ENCODE measurements at regions not wholly inside any gene's neighbourhood (a gene's known extent, or its start where the extent isn't known, plus 50 kb on each side); places are given as distances from the start of the nearest gene placed in this dataset.

DNA sequence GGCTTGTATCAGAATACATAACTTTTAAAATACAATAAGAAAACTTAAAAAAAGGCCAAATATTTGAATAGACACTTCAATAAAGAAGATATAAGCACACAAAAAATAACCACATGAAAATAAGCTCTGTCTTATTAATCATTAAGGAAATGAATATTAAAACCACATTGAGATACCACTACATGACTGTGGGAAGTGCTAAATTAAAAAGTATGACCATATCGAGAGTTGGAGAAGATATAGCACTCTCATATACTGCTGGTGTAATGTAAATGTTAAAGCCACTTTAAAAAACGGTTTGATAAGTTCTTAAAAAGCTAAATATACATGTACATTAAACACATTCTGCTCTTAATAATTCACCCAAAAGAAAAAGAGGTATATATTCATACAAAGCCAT lies 104.6 kb upstream of the TRIB2 start:
- whole genome bisulfite sequencing (ENCODE audit: insufficient coverage) = no CpG with 5 or more reads among the region's 2 CpGs
- no peaks in the 10 kb centered on the region for H3K36me3 ChIP-seq (ENCODE audit: control insufficient read depth, insufficient read depth, low read length)
- no peak for DNase-seq (ENCODE audit: low read depth in 4 of 6, low spot score in 6 of 6)

DNA sequence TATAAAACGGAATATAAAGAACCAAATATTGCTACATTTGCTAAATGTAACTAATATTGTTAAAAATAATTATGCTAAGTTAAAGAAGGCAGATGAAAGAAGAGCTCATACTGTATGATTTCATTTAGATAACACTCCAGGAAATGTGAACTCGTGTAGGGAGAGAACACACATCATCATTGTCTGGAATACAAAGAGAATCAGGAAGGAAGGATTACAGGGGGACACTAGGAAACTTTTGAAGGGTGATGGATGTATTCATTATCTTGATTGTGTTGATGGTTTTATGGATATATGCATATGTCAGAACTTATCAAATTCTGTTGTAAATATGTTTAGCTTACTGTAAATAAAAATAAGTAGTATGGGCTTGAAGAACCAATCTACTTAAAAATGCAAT lies 104.1 kb upstream of the TRIB2 start:
- Histone ChIP-seq H3K27ac (ENCODE audit: low read depth, low read length) (no peak overlapping the region), H3K9me3 (ENCODE audit: control insufficient read depth, insufficient read depth, low read length) (peaks cover 2% of the 10 kb centered on the region), H3K27me3 (ENCODE audit: control insufficient read depth, insufficient read depth, low read length) (no peaks in the 10 kb centered on the region), H3K4me1 (ENCODE audit: control insufficient read depth, insufficient read depth, low read length) (no peaks in the 10 kb centered on the region), H3K36me3 (ENCODE audit: control insufficient read depth, insufficient read depth, low read length) (no peaks in the 10 kb centered on the region), H3K4me3 (ENCODE audit: low read depth, low read length) (no peak overlapping the region)
- DNase-seq (ENCODE audit: low read depth in 4 of 6, low spot score in 6 of 6) = no peak
- no CpG with 5 or more reads among the region's 2 CpGs for WGBS (ENCODE audit: insufficient coverage)

More for the DNA sequence above, 104.6 kb upstream of the TRIB2 start:
- no peak overlapping the region for H3K27ac ChIP-seq (ENCODE audit: low read depth, low read length)
- no peaks in the 10 kb centered on the region for H3K4me1 ChIP-seq (ENCODE audit: control insufficient read depth, insufficient read depth, low read length)
- H3K9me3 ChIP-seq (ENCODE audit: control insufficient read depth, insufficient read depth, low read length) = peaks cover 2% of the 10 kb centered on the region
- H3K4me3 ChIP-seq (ENCODE audit: low read depth, low read length) = no peak overlapping the region
- no peaks in the 10 kb centered on the region for H3K27me3 ChIP-seq (ENCODE audit: control insufficient read depth, insufficient read depth, low read length)

DNA sequence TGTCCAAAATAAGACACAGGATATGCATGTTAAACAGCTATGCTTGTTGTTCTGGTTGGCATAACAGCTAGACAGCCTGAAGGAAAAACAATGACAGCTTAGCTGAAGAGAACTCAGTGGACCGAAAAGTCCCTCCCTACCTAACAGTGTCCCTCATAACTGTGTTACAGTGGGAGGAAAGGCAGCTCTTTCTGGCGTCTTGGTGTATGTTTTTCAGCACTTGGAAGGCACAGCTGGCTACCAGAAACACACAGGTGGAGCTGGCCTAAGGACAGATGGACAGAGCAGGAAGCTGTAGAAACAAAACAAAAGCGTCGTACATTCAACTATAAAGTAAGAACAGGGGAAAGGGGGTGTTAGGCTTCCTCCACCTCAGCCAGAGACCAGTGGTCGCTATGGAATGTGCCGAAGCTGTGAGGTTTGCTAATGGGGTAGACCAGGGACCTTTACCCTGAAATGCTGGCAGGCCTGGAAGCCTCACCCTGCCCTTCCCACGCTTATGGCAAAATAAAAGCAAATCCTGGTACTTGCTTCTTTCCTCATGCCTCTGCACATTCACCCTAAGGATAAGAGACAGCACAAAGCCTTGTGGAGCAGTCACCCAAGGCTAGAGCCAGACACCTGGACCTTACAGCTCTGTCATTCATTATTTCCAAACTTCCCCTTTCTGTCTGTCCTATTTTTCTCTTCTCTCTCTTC lies 103.5 kb upstream of the TRIB2 start:
- DNase-seq (ENCODE audit: low read depth in 4 of 6, low spot score in 6 of 6) = peak in 2 of 6 donors; percentile 15 to 16

DNA sequence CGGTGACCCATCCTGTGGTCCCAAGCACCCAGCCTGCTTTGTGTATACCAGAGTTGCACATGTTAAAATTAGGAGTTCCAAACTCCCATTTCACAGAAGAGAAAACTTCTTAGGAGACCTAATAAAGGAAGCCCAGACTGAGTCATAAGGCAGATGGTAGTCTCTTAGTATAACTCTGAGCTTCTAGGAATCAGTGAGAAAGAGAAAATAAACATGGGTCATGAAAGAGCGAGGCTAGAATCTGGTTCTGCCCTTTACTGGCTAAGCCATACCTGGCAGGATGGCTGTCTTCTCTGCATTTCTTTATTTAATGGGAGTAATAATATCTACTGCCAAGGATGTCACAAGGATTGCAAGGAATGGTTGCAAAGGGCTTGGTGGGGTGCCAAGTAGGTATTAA lies 101.2 kb upstream of the TRIB2 start:
- Histone ChIP-seq H3K27me3 (ENCODE audit: control insufficient read depth, insufficient read depth, low read length) (no peaks in the 10 kb centered on the region), H3K4me3 (ENCODE audit: low read depth, low read length) (no peak overlapping the region), H3K9me3 (ENCODE audit: control insufficient read depth, insufficient read depth, low read length) (no peaks in the 10 kb centered on the region), H3K27ac (ENCODE audit: low read depth, low read length) (no peak overlapping the region), H3K4me1 (ENCODE audit: control insufficient read depth, insufficient read depth, low read length) (no peaks in the 10 kb centered on the region), H3K36me3 (ENCODE audit: control insufficient read depth, insufficient read depth, low read length) (no peaks in the 10 kb centered on the region)
- no CpG with 5 or more reads among the region's 2 CpGs for WGBS (ENCODE audit: insufficient coverage)
- no peak for DNase-seq (ENCODE audit: low read depth in 4 of 6, low spot score in 6 of 6)

More for the DNA sequence above, 103.5 kb upstream of the TRIB2 start:
- no peaks in the 10 kb centered on the region for H3K4me1 ChIP-seq (ENCODE audit: control insufficient read depth, insufficient read depth, low read length)
- WGBS (ENCODE audit: insufficient coverage) = 53% methylated on average over 3 of the region's 7 CpGs
- H3K4me3 ChIP-seq (ENCODE audit: low read depth, low read length) = no peak overlapping the region
- H3K27me3 ChIP-seq (ENCODE audit: control insufficient read depth, insufficient read depth, low read length) = no peaks in the 10 kb centered on the region
- H3K9me3 ChIP-seq (ENCODE audit: control insufficient read depth, insufficient read depth, low read length) = peaks cover 2% of the 10 kb centered on the region
- no peak overlapping the region for H3K27ac ChIP-seq (ENCODE audit: low read depth, low read length)
- H3K36me3 ChIP-seq (ENCODE audit: control insufficient read depth, insufficient read depth, low read length) = no peaks in the 10 kb centered on the region

DNA sequence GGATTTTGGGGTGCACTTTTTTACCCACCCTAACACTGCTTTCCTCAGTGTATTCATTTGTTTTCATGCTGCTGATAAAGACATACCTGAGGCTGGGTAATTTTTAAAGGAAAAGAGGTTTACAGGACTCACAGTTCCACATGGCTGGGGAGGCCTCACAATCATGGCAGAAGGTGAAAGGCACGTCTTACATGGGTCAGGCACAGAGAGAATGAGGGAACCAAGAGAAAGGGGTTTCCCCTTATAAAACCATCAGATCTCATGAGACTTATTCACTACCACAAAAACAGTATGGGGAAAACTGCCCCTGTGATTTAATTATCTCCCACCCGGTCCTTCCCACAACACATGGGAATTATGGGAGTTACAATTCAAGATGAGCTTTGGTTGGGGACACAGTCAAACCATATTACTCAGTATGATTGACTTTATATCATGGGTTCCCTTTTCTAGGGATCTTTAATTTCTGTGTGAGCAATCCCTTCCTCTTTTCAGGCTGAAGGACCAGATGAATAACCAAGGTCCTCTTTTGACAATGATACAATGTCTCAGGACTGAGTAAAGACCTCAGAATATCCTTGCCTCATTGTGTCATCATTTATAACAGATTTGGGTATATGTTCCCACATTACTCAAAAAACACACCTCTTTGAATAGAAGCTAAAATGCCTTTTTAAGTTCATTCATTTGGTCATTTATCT lies 100.1 kb upstream of the TRIB2 start:
- no peaks in the 10 kb centered on the region for H3K4me1 ChIP-seq (ENCODE audit: control insufficient read depth, insufficient read depth, low read length)
- no peaks in the 10 kb centered on the region for H3K36me3 ChIP-seq (ENCODE audit: control insufficient read depth, insufficient read depth, low read length)

DNA sequence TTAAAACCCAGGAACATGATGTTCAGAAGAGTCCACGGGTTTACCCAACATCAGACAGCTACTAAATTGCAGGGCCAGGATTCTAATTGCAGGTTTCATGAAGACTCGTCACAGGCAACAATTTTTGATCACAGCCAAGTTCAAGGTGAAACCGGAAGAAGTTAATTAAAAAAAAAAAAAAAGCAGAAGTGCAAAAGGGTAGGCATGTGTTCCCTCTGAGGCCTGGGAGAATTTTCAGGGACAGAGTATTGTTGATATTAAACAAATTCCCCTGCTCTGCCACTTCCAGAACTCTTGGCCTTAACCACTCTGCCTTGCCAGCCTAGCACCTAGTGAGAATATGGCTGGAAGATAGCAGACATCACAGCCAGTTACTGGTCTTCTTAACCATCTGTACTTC lies 99.4 kb upstream of the TRIB2 start:
- Histone ChIP-seq H3K27me3 (ENCODE audit: control insufficient read depth, insufficient read depth, low read length) (no peaks in the 10 kb centered on the region), H3K9me3 (ENCODE audit: control insufficient read depth, insufficient read depth, low read length) (no peaks in the 10 kb centered on the region), H3K4me3 (ENCODE audit: low read depth, low read length) (no peak overlapping the region), H3K36me3 (ENCODE audit: control insufficient read depth, insufficient read depth, low read length) (no peaks in the 10 kb centered on the region), H3K27ac (ENCODE audit: low read depth, low read length) (no peak overlapping the region), H3K4me1 (ENCODE audit: control insufficient read depth, insufficient read depth, low read length) (no peaks in the 10 kb centered on the region)
- WGBS (ENCODE audit: insufficient coverage) = 93% methylated on average over 3 of the region's 3 CpGs
- DNase-seq (ENCODE audit: low read depth in 4 of 6, low spot score in 6 of 6) = no peak

More for the DNA sequence above, 100.1 kb upstream of the TRIB2 start:
- Histone ChIP-seq H3K27ac (ENCODE audit: low read depth, low read length) (no peak overlapping the region), H3K27me3 (ENCODE audit: control insufficient read depth, insufficient read depth, low read length) (no peaks in the 10 kb centered on the region), H3K4me3 (ENCODE audit: low read depth, low read length) (no peak overlapping the region), H3K9me3 (ENCODE audit: control insufficient read depth, insufficient read depth, low read length) (no peaks in the 10 kb centered on the region)
- WGBS (ENCODE audit: insufficient coverage) = no CpG with 5 or more reads among the region's 2 CpGs
- no peak for DNase-seq (ENCODE audit: low read depth in 4 of 6, low spot score in 6 of 6)

DNA sequence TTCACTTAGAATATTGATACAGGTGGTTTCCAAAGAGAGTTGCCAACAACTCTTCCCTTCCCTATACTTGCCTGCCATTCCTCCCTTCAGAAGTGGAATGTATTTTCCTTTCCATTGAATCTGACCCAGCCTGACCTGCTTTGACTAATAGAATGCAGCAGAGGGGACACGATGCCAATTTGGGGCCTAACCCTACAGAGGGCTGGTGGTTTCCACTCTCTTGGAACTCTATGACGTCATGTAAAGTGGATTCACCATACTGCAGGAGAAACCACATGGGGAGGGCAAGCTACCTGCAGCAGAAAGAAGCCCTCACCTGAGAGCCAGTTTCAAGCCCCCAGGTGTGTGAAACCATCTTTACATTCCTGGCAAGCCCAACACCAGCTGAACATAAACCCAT lies 98.9 kb upstream of the TRIB2 start:
- Histone ChIP-seq H3K9me3 (ENCODE audit: control insufficient read depth, insufficient read depth, low read length) (no peaks in the 10 kb centered on the region), H3K36me3 (ENCODE audit: control insufficient read depth, insufficient read depth, low read length) (no peaks in the 10 kb centered on the region), H3K27me3 (ENCODE audit: control insufficient read depth, insufficient read depth, low read length) (no peaks in the 10 kb centered on the region), H3K4me3 (ENCODE audit: low read depth, low read length) (no peak overlapping the region), H3K4me1 (ENCODE audit: control insufficient read depth, insufficient read depth, low read length) (no peaks in the 10 kb centered on the region), H3K27ac (ENCODE audit: low read depth, low read length) (no peak overlapping the region)
- WGBS (ENCODE audit: insufficient coverage) = 83% methylated on average over 2 of the region's 2 CpGs
- no peak for DNase-seq (ENCODE audit: low read depth in 4 of 6, low spot score in 6 of 6)

DNA sequence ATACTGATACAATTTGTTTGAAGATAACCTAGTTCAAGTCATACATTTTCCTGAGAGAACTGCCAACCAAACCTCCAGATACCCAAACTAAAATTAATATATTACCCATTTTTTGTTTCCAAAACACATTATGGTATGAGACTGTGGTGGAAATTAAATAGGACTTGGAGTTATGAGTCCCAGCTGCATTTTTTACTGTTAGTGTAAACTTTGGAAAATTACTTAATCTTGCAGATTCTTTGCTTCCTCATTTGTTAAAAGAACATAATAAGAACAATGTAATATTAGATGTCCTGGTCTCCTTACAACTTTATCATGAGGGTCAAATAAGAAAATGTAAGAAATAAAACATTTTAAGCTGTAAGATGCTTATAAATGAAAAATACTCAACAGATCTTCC lies 98.2 kb upstream of the TRIB2 start:
- Histone ChIP-seq H3K36me3 (ENCODE audit: control insufficient read depth, insufficient read depth, low read length) (no peaks in the 10 kb centered on the region), H3K4me1 (ENCODE audit: control insufficient read depth, insufficient read depth, low read length) (no peaks in the 10 kb centered on the region), H3K27ac (ENCODE audit: low read depth, low read length) (no peak overlapping the region), H3K4me3 (ENCODE audit: low read depth, low read length) (no peak overlapping the region), H3K27me3 (ENCODE audit: control insufficient read depth, insufficient read depth, low read length) (no peaks in the 10 kb centered on the region), H3K9me3 (ENCODE audit: control insufficient read depth, insufficient read depth, low read length) (no peaks in the 10 kb centered on the region)
- peak in 1 of 6 donors; percentile 35 for DNase-seq (ENCODE audit: low read depth in 4 of 6, low spot score in 6 of 6)

DNA sequence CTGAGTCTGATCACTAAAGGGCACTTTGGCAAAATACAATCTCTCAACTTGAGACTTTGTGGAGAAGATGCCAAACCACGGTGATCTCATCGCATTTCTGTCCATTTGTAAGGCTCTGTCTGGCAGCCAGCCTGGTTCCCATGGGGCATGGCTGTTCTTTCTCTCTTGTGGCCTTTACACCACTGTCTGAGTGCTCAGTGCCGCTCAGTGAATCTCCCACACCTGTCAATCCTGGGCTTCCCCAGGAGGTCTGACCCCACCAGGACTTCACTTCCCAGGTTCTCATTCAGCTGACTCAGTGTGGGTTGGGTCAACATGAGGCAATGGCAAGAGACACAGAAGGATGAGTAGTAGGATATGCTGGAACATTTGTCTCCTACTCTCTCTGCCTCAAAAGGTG lies 96.8 kb upstream of the TRIB2 start:
- no peak overlapping the region for H3K4me3 ChIP-seq (ENCODE audit: low read depth, low read length)
- H3K36me3 ChIP-seq (ENCODE audit: control insufficient read depth, insufficient read depth, low read length) = no peaks in the 10 kb centered on the region
- DNase-seq (ENCODE audit: low read depth in 4 of 6, low spot score in 6 of 6) = no peak
- WGBS (ENCODE audit: insufficient coverage) = 53% methylated on average over 3 of the region's 3 CpGs
- no peaks in the 10 kb centered on the region for H3K9me3 ChIP-seq (ENCODE audit: control insufficient read depth, insufficient read depth, low read length)
- H3K27me3 ChIP-seq (ENCODE audit: control insufficient read depth, insufficient read depth, low read length) = no peaks in the 10 kb centered on the region
- H3K27ac ChIP-seq (ENCODE audit: low read depth, low read length) = no peak overlapping the region
- no peaks in the 10 kb centered on the region for H3K4me1 ChIP-seq (ENCODE audit: control insufficient read depth, insufficient read depth, low read length)

DNA sequence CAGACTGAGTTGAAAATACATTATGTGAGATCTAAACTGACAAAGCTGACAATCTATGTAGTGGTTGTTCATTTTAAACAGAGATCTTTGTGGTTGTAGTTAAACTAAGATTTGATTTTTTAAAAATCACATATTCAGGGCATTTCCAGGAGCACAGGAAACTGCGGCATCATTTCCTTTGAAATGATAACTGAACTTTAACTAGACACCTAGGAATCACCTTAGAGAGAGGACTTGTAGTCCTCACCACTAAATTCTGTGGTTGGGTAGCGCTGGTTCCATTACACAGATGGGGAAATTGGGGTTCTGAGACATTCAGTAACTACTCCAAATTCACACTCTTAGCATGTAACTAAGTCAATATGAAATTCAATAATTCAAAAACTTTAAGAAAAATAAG lies 96.0 kb upstream of the TRIB2 start:
- no peaks in the 10 kb centered on the region for H3K9me3 ChIP-seq (ENCODE audit: control insufficient read depth, insufficient read depth, low read length)
- H3K27me3 ChIP-seq (ENCODE audit: control insufficient read depth, insufficient read depth, low read length) = no peaks in the 10 kb centered on the region
- H3K36me3 ChIP-seq (ENCODE audit: control insufficient read depth, insufficient read depth, low read length) = no peaks in the 10 kb centered on the region
- H3K27ac ChIP-seq (ENCODE audit: low read depth, low read length) = no peak overlapping the region
- DNase-seq (ENCODE audit: low read depth in 4 of 6, low spot score in 6 of 6) = no peak
- no CpG with 5 or more reads among the region's 2 CpGs for WGBS (ENCODE audit: insufficient coverage)
- no peak overlapping the region for H3K4me3 ChIP-seq (ENCODE audit: low read depth, low read length)
- no peaks in the 10 kb centered on the region for H3K4me1 ChIP-seq (ENCODE audit: control insufficient read depth, insufficient read depth, low read length)
